ENCODE measurements at regions not wholly inside any gene's neighbourhood (a gene's known extent, or its start where the extent isn't known, plus 50 kb on each side); places are given as distances from the start of the nearest gene placed in this dataset.

- no peak overlapping the region for H3K4me2 ChIP-seq (ENCODE audit: low read depth, low read length)
- POLR2A ChIA-PET, result no interaction called here
These were observed 487.3 kb upstream of the JARID2 start for GRCh38 chr6:14758421-14759081.

GRCh38 chr6:14759976-14760672, 485.7 kb upstream of the JARID2 start:
- intact Hi-C loops (cut with micrococcal nuclease; ENCODE audit: unreplicated experiment), result no loop called here
- BruUV-seq (replicated peaks), result no TSS peak
- FAIRE-seq, result no peak
- ChIA-PET CTCF (ENCODE audit: low intra/inter-chr PET ratio, low total read pairs) (no interaction called here), POLR2A (no interaction called here)
- Histone ChIP-seq H3K4me3 (replicated peaks in 1 of 3; ENCODE audit: insufficient read depth in 1 of 3, low read depth in 2 of 3, low read length in 3 of 3) (no peak overlapping the region), H2AFZ (ENCODE audit: low read length) (no peak overlapping the region), H3K4me2 (ENCODE audit: low read depth, low read length) (no peak overlapping the region), H3K36me3 (replicated peaks in 1 of 2; ENCODE audit: control insufficient read depth in 1 of 2, insufficient read depth in 2 of 2, low read length in 2 of 2) (no peaks in the 10 kb centered on the region), H3K79me2 (ENCODE audit: insufficient read depth, low read length) (no peaks in the 10 kb centered on the region), H3K4me1 (ENCODE audit: insufficient read depth, low read length) (peaks cover 22% of the 10 kb centered on the region), H4K20me1 (ENCODE audit: insufficient read depth, low read length) (no peaks in the 10 kb centered on the region), H3K27ac (ENCODE audit: extremely low read length, insufficient read depth, low read length) (no peak overlapping the region), H3K9me3 (ENCODE audit: low read length) (no peaks in the 10 kb centered on the region), H3K9ac (ENCODE audit: insufficient read depth, low read depth, low read length) (no peak overlapping the region), H3K27me3 (ENCODE audit: control insufficient read depth in 1 of 2, insufficient read depth in 2 of 2, low read length in 2 of 2) (no peaks in the 10 kb centered on the region; a peak in 1 of 5 replicates)
- in situ Hi-C loops (cut with HindIII; ENCODE audit: extremely low pct_ligation_motif_present, low pct_unique_long_range_greater_than_20kb), result no loop called here
- no peak for ATAC-seq
- WGBS (ENCODE audit: low lambda C conversion rate), result 32% methylated on average over 4 of the region's 4 CpGs
- no peak for DNase-seq (ENCODE audit: low spot score)
- TF ChIP-seq ZNF784 (CRISPR knock-in tag; IDR thresholded peaks at IDR 0.05; ENCODE audit: borderline replicate concordance), result no peak
- no peak for TF ChIP-seq CEBPB (IDR thresholded peaks at IDR 0.05; ENCODE audit: borderline replicate concordance, low read depth, low read length)
- TF ChIP-seq ZNF407 (CRISPR knock-in tag; IDR thresholded peaks at IDR 0.05; ENCODE audit: not compliant biosample characterization), result no peak
- TF ChIP-seq NFIB (CRISPR knock-in tag; IDR thresholded peaks at IDR 0.05; ENCODE audit: borderline replicate concordance), result no peak
- no peak for TF ChIP-seq ZNF224 (CRISPR knock-in tag; IDR thresholded peaks at IDR 0.05)

More at GRCh38 chr6:14758421-14759081, 487.3 kb upstream of the JARID2 start:
- Histone ChIP-seq H4K20me1 (ENCODE audit: insufficient read depth, low read length) (no peaks in the 10 kb centered on the region), H3K4me3 (replicated peaks in 1 of 3; ENCODE audit: insufficient read depth in 1 of 3, low read depth in 2 of 3, low read length in 3 of 3) (no peak overlapping the region), H3K9ac (ENCODE audit: insufficient read depth, low read depth, low read length) (no peak overlapping the region), H3K27ac (ENCODE audit: extremely low read length, insufficient read depth, low read length) (no peak overlapping the region), H2AFZ (ENCODE audit: low read length) (no peak overlapping the region), H3K4me1 (ENCODE audit: insufficient read depth, low read length) (peaks cover 19% of the 10 kb centered on the region), H3K9me3 (ENCODE audit: low read length) (no peaks in the 10 kb centered on the region), H3K27me3 (ENCODE audit: control insufficient read depth in 1 of 2, insufficient read depth in 2 of 2, low read length in 2 of 2) (no peaks in the 10 kb centered on the region; a peak in 1 of 5 replicates), H3K36me3 (replicated peaks in 1 of 2; ENCODE audit: control insufficient read depth in 1 of 2, insufficient read depth in 2 of 2, low read length in 2 of 2) (no peaks in the 10 kb centered on the region), H3K79me2 (ENCODE audit: insufficient read depth, low read length) (no peaks in the 10 kb centered on the region)
- WGBS (ENCODE audit: low lambda C conversion rate), result 5% methylated on average over 8 of the region's 8 CpGs
- BruUV-seq (replicated peaks), result no TSS peak
- in situ Hi-C loops (cut with HindIII; ENCODE audit: extremely low pct_ligation_motif_present, low pct_unique_long_range_greater_than_20kb) (no loop called here), intact Hi-C loops (cut with micrococcal nuclease; ENCODE audit: unreplicated experiment) (no loop called here)
- peak; percentile 40; the same call in 1 of the 2 replicates for TF ChIP-seq CEBPB (IDR thresholded peaks at IDR 0.05; ENCODE audit: borderline replicate concordance, low read depth, low read length)
- no peak for TF ChIP-seq RNF2 (conservative IDR thresholded peaks at IDR 0.05; ENCODE audit: low read depth)
- peak; percentile 23 for FAIRE-seq
- CTCF ChIA-PET (ENCODE audit: low intra/inter-chr PET ratio, low total read pairs), result no interaction called here
- ATAC-seq, result no peak
- DNase-seq (ENCODE audit: low spot score), result no peak

All from HepG2 (cell line).